Ovary (tissue), 3 donors: ENCODE measurements at regions not wholly inside any gene's neighbourhood (a gene's known extent, or its start where the extent isn't known, plus 50 kb on each side); places are given as distances from the start of the nearest gene placed in this dataset.
"Not testable (repeated sequence)": the region's sequence is repeated elsewhere in the genome, so short reads cannot be mapped to it uniquely, and the experiment has no call there.

Experiments
- CTCF ChIP-seq, 3 donors: fragments of 450-650 bp in 2 of 3; fragments of 200-600 bp in 1 of 3; IDR thresholded peaks; one replicate each; pipeline versions ENCODE4 v1.5.1 to v1.8.0; 2016 to 2022; ENCODE audit warnings: antibody characterized with exemption in 3 of 3, mild to moderate bottlenecking in 1 of 3
- EP300 ChIP-seq: sonication (generic); formaldehyde crosslinking; IDR thresholded peaks from one replicate; pipeline ENCODE4 v1.6.1; 2017; ENCODE audit warnings: antibody characterized with exemption
- POLR2A ChIP-seq: fragments of 450-650 bp; IDR thresholded peaks from one replicate; pipeline ENCODE4 v1.6.1; 2017; ENCODE audit warnings: antibody characterized with exemption, mild to moderate bottlenecking, moderate library complexity
- donor health status: DM: no; HTN: no; CAD: no.

- not testable (repeated sequence) for TF ChIP-seq POLR2A; EP300; CTCF (IDR thresholded peaks at IDR 0.05)
Observed at GRCh38 chr1:146400173-146401121, 171.6 kb upstream of the NOTCH2NLA start.
